Cerebellar cortex (tissue), 1 donor: ENCODE measurements at regions not wholly inside any gene's neighbourhood (a gene's known extent, or its start where the extent isn't known, plus 50 kb on each side); places are given as distances from the start of the nearest gene placed in this dataset.

ENCODE experiments used
- DNase-seq: peaks from one replicate; pipeline ENCODE4 v3.0.0-alpha.2; 2015; ENCODE audit warnings: low spot score

- DNase-seq: no peak
Observed at GRCh38 chr14:95034788-95035187, 122.5 kb downstream of the DICER1 start.

GRCh38 chr14:95033682-95034632 lies 123.4 kb downstream of the DICER1 start:
- no peak for DNase-seq

GRCh38 chr14:95033031-95033430 lies 124.3 kb downstream of the DICER1 start:
- no peak for DNase-seq

- DNase-seq: no peak
Observed at GRCh38 chr14:95026851-95027463, 130.4 kb downstream of the DICER1 start.

- no peak for DNase-seq
Observed at GRCh38 chr14:95025941-95026340, 131.4 kb downstream of the DICER1 start.

GRCh38 chr14:95025218-95025617 lies 132.1 kb downstream of the DICER1 start:
- no peak for DNase-seq

- no peak for DNase-seq
Observed at GRCh38 chr14:95024380-95024779, 132.9 kb downstream of the DICER1 start.

- DNase-seq: no peak
Observed at GRCh38 chr14:95023886-95024285, 133.4 kb downstream of the DICER1 start.

- no peak for DNase-seq
Observed at GRCh38 chr14:95023115-95023514, 134.2 kb downstream of the DICER1 start.

- DNase-seq: no peak
Observed at GRCh38 chr14:95021588-95021987, 135.7 kb downstream of the DICER1 start.

- no peak for DNase-seq
Observed at GRCh38 chr14:95018821-95019220, 138.5 kb downstream of the DICER1 start.

- DNase-seq: no peak
Observed at GRCh38 chr14:95015046-95015445, 142.3 kb downstream of the DICER1 start.

GRCh38 chr14:95014036-95014435 lies 143.3 kb downstream of the DICER1 start:
- DNase-seq: no peak

GRCh38 chr14:95011445-95012006 lies 145.8 kb downstream of the DICER1 start:
- no peak for DNase-seq

- no peak for DNase-seq
Observed at GRCh38 chr14:95008445-95009217, 148.7 kb downstream of the DICER1 start.

- DNase-seq: no peak
Observed at GRCh38 chr14:95007921-95008320, 149.4 kb downstream of the DICER1 start.

GRCh38 chr14:95006479-95006878 lies 150.8 kb downstream of the DICER1 start:
- DNase-seq: no peak

GRCh38 chr14:95006051-95006450 lies 151.3 kb downstream of the DICER1 start:
- no peak for DNase-seq

- DNase-seq: no peak
Observed at GRCh38 chr14:95003099-95003960, 154.0 kb downstream of the DICER1 start.

GRCh38 chr14:94998685-94999084 lies 158.6 kb downstream of the DICER1 start:
- no peak for DNase-seq

GRCh38 chr14:94998110-94998509 lies 159.2 kb downstream of the DICER1 start:
- no peak for DNase-seq
